Germinal center (tissue), 1 donor: ENCODE measurements at regions not wholly inside any gene's neighbourhood (a gene's known extent, or its start where the extent isn't known, plus 50 kb on each side); places are given as distances from the start of the nearest gene placed in this dataset.
"Not testable (repeated sequence)": the region's sequence is repeated elsewhere in the genome, so short reads cannot be mapped to it uniquely, and the experiment has no call there.

Experiments used
- DNase-seq: peaks from one replicate; pipeline ENCODE4 v3.0.0; 2012; ENCODE audit warnings: mixed read lengths, low spot score

GRCh38 chr19:27884376-27884775 lies 1328.6 kb downstream of the UQCRFS1 start:
- no peak for DNase-seq

- DNase-seq = no peak
These were observed 1331.7 kb downstream of the UQCRFS1 start for GRCh38 chr19:27881213-27881612.

- no peak for DNase-seq
These were observed 1335.9 kb downstream of the UQCRFS1 start for GRCh38 chr19:27876976-27877512.

GRCh38 chr19:27876489-27876888 lies 1336.5 kb downstream of the UQCRFS1 start:
- no peak for DNase-seq

GRCh38 chr19:27872370-27872769 lies 1340.6 kb downstream of the UQCRFS1 start:
- DNase-seq = no peak

DNA sequence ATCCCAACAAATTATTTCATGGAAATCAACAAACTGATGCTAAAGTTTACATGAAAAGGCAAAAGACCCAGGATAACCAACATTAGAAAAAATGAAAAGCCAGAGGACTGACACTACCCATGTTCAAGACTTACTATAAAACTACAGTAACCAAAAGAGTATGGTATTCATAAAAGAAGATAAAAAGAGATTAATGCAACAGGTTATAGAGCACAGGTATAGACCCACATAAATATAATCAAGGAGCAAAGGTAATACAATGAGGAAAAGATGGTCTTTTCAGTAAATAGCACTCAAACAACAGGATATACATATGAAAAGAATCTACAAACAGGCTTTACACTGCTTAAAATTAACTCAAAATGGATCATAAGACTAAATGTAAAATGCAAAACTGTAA lies 1342.7 kb downstream of the UQCRFS1 start:
- DNase-seq = no peak

GRCh38 chr19:27868007-27868406 lies 1344.9 kb downstream of the UQCRFS1 start:
- DNase-seq = no peak

DNA sequence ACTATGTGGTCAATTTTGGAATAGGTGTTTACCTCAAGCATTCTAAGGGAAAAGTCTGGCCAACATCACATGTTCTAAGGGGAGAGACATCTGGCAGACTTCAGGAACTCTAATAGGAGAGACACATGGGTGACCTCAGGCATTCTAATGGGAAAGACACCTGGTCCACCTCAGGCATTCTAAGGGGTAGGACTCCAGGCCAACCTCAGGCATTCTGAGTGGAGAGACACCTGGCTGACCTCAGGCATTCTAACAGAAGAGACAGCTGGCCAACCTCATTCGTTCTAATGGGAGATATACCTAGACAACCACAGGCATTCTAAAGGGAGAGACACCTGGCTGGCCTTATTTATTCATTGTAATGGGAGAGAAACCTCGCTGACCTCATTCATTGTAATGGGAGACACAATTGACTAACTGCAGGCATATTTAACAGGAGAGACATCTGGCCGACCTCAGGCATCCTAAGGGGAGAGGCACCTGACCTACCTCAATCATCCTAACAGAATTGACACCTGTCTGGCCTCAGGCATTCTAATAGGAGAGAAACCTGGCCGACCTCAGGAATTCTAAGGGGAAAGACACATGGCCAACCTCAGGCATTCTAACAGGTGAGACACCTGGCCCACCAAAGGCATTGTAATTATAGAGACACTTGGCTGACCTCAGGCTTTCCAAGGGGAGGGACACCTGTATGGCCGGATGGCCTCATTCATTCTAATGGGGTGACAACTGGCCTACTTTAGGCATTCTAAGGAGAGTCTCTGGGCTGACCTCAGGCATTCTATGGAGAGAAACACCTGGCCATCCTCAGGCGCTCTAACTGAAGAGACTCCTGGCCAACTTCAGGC lies 1346.8 kb downstream of the UQCRFS1 start:
- DNase-seq = no peak

GRCh38 chr19:27861411-27861975 lies 1351.5 kb downstream of the UQCRFS1 start:
- DNase-seq = no peak

GRCh38 chr19:27860309-27860934 lies 1352.5 kb downstream of the UQCRFS1 start:
- no peak for DNase-seq

- no peak for DNase-seq
These were observed 1353.3 kb downstream of the UQCRFS1 start for GRCh38 chr19:27859689-27860088.

GRCh38 chr19:27858981-27859581 lies 1353.9 kb downstream of the UQCRFS1 start:
- DNase-seq = no peak

DNA sequence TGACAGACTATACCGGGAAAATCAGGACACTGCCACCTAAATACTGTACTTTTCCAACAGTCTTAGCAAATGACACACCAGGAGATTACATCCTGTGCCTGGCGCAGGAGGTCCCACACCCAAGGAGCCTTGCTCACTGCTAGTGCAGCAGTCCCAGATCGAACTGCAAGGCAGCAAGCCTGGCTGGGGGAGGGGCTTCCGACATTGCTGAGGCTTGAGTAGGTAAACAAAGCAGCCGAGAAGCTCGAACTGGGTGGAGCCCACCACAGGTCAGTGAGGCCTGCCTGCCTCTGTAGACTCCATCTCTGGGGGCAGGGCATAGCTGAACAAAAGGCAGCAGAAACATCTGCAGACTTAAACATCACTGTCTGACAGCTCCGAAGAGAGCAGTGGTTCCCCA lies 1360.0 kb downstream of the UQCRFS1 start:
- not testable (repeated sequence) for DNase-seq

GRCh38 chr19:27851543-27852060 lies 1361.3 kb downstream of the UQCRFS1 start:
- no peak for DNase-seq

- DNase-seq = no peak
These were observed 1361.9 kb downstream of the UQCRFS1 start for GRCh38 chr19:27851002-27851481.

DNA sequence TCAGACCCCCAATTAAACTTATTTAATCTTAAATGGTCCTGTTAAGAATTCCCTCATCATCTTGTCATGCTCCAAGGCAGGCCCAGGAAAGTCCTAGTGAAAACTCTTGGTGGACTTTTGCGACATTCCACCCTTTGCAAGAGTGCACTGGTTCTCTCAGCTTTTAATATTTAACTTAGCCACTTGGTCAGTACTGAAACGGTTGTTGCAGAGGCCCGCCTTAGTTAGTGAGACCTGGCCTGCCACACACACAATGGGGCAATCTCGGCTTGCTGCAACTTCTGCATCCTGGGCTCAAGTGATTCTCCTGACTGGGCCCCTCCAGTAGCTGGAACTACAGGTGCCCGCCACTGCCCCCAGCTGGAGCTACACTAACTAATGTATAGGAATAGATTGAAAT lies 1366.0 kb downstream of the UQCRFS1 start:
- no peak for DNase-seq

DNA sequence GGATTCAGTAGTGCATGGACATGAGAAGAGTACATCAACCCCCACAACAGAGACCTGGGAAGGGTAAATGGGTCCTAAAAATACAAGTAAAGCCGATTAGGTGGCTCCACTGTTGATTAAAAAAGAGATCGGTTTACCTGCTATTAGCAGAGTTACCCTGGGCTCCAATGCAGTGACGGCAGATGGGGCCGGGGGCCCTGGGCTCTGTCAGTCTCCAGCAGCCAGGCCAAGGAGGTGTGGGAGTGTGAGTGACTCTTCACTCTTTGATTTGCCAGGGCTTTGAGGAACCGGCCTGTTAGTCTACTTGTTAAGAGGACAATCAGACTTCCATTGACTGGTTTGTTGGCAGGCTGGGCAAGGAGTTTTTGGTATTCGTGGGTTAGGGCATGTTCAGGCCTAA lies 1368.7 kb downstream of the UQCRFS1 start:
- no peak for DNase-seq

DNA sequence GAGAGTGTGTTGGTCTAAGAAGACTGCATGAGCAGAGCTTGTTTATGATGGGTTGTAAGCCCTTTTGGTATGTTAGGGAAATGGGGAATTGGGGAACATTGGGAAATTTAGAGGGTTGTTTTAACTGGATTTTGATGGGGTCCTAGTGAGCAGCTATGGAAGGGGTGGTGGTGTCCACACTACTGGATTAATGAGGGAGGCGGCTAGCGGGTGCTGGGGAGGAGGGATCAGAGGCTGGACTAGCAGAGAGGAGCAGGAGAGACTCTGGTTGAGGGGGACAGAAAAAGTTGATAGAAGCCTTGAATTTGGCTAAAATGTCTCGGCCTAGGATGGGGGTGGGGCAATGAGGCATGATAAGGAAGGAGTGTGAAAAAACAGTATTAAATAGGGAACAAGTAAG lies 1369.1 kb downstream of the UQCRFS1 start:
- DNase-seq = no peak

DNA sequence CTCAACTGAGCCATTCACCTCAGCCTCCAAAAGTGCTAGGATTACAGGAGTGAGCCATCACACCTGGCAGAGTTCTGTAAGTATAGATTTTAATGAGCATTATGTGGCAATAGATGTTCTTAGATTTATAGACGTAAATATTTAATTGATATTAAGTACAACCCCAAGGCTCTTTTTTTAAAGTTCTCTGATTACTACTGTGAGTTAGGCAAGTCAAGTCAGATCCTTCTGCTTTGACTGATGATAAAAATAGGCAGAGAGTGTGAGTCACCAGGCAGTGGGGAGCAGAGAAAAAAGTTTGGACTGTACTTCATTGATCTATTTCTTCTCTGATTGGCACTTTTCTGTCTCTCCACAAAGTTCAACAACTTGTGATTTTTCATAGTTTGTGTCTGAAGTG lies 1379.9 kb downstream of the UQCRFS1 start:
- no peak for DNase-seq

- DNase-seq = no peak
These were observed 1384.1 kb downstream of the UQCRFS1 start for GRCh38 chr19:27828829-27829228.

DNA sequence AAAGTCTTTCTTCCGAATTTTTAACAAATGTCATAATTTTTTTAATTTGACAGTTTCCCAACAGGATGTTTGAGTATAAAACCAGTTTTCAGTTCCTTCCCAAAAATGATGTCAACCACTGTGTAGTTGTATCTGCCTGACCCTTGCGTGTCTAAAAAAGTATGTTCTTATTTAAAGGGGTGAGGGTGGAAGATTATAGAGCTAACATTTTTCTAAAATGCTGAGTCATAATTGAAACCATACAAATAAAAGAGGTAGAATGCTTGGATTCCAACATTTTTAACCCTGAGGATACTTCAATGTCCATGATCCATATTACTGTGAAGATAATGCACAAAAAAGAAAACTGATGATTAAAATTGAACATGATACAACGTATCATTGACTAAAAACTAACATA lies 1388.8 kb downstream of the UQCRFS1 start:
- no peak for DNase-seq

- no peak for DNase-seq
These were observed 1390.6 kb downstream of the UQCRFS1 start for GRCh38 chr19:27822336-27822735.
